WTC11 (cell line): ENCODE measurements at regions not wholly inside any gene's neighbourhood (a gene's known extent, or its start where the extent isn't known, plus 50 kb on each side); places are given as distances from the start of the nearest gene placed in this dataset.
"Not testable (repeated sequence)": the region's sequence is repeated elsewhere in the genome, so short reads cannot be mapped to it uniquely, and the experiment has no call there.

ENCODE experiments used
- ZNF138 ChIP-seq: sonication (generic); formaldehyde crosslinking; conservative IDR thresholded peaks from 2 replicates; pipeline ENCODE4 v1.8.1; 2022; ENCODE audit warnings: mild to moderate bottlenecking, moderate library complexity, missing genetic modification reagents
- TF ChIP-seq, protein P1 (sequence below): sonication (generic); formaldehyde crosslinking; IDR thresholded peaks from 2 replicates; pipeline ENCODE4 v1.8.0; 2023; ENCODE audit warnings: mild to moderate bottlenecking, missing genetic modification reagents
- TF ChIP-seq, protein P2 (sequence below): fragments of 200-600 bp; IDR thresholded peaks from 2 replicates; pipeline ENCODE4 v1.8.0; 2022; ENCODE audit warnings: antibody characterized with exemption
- TF ChIP-seq, protein P3 (sequence below): sonication (generic); formaldehyde crosslinking; IDR thresholded peaks from 2 replicates; pipeline ENCODE4 v1.8.0; 2022; ENCODE audit warnings: mild to moderate bottlenecking, missing genetic modification reagents

DNA sequence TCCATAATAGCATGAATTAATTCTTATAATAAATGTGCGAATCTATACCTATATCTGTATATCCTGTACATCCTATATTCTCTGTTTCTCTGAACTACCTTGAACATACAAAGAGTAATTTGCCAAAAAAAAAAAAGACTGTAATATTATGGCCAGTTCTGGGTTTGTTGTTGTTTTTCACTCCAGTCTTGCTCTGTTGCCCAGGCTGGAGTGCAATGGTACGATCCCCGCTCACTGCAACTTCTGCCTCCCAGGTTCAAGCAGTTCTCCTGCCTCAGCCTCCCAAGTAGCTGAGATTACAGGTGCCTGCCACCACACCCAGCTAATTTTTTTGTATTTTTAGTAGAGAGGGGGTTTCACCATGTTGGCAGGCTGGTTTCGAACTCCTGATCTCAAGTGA is 876.9 kb upstream of the POT1 start:
- TF ChIP-seq, protein P1, sequence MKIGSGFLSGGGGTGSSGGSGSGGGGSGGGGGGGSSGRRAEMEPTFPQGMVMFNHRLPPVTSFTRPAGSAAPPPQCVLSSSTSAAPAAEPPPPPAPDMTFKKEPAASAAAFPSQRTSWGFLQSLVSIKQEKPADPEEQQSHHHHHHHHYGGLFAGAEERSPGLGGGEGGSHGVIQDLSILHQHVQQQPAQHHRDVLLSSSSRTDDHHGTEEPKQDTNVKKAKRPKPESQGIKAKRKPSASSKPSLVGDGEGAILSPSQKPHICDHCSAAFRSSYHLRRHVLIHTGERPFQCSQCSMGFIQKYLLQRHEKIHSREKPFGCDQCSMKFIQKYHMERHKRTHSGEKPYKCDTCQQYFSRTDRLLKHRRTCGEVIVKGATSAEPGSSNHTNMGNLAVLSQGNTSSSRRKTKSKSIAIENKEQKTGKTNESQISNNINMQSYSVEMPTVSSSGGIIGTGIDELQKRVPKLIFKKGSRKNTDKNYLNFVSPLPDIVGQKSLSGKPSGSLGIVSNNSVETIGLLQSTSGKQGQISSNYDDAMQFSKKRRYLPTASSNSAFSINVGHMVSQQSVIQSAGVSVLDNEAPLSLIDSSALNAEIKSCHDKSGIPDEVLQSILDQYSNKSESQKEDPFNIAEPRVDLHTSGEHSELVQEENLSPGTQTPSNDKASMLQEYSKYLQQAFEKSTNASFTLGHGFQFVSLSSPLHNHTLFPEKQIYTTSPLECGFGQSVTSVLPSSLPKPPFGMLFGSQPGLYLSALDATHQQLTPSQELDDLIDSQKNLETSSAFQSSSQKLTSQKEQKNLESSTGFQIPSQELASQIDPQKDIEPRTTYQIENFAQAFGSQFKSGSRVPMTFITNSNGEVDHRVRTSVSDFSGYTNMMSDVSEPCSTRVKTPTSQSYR (CRISPR knock-in tag): not testable (repeated sequence)
- TF ChIP-seq, protein P2, sequence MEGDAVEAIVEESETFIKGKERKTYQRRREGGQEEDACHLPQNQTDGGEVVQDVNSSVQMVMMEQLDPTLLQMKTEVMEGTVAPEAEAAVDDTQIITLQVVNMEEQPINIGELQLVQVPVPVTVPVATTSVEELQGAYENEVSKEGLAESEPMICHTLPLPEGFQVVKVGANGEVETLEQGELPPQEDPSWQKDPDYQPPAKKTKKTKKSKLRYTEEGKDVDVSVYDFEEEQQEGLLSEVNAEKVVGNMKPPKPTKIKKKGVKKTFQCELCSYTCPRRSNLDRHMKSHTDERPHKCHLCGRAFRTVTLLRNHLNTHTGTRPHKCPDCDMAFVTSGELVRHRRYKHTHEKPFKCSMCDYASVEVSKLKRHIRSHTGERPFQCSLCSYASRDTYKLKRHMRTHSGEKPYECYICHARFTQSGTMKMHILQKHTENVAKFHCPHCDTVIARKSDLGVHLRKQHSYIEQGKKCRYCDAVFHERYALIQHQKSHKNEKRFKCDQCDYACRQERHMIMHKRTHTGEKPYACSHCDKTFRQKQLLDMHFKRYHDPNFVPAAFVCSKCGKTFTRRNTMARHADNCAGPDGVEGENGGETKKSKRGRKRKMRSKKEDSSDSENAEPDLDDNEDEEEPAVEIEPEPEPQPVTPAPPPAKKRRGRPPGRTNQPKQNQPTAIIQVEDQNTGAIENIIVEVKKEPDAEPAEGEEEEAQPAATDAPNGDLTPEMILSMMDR: not testable (repeated sequence)
- TF ChIP-seq ZNF138 (CRISPR knock-in tag): not testable (repeated sequence)
- TF ChIP-seq, protein P3, sequence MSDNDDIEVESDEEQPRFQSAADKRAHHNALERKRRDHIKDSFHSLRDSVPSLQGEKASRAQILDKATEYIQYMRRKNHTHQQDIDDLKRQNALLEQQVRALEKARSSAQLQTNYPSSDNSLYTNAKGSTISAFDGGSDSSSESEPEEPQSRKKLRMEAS (CRISPR knock-in tag): not testable (repeated sequence)
